ENCODE measurements at regions not wholly inside any gene's neighbourhood (a gene's known extent, or its start where the extent isn't known, plus 50 kb on each side); places are given as distances from the start of the nearest gene placed in this dataset.

DNA sequence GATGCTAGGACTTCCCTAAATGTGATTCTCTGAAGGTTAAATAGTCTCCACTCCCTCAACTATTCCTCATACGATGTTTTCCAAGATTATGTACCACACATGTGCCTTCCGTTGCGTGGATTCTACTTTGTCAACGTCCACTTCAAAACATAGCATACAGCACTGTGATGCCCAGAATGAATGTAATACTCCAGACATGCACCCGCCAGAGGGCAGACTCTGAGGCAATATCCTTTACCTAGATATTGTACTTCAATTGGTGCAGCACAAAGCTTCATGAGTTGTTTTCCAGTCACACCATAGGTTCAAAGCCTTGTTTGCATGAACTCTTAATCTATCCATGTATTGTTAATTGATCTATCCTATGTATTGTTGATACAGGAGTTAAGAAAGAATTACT, 201.0 kb upstream of the NABP1 start:
- Mint-ChIP-seq H3K9me3 (peaks cover 16% of the 10 kb centered on the region), H3K27ac (no peak overlapping the region), H3K4me3 (no peak overlapping the region), H3K4me1 (ENCODE audit: low read depth) (no peaks in the 10 kb centered on the region), H3K36me3 (ENCODE audit: low read depth) (no peaks in the 10 kb centered on the region), H3K27me3 (peaks cover 3% of the 10 kb centered on the region)
- intact Hi-C loops (cut with micrococcal nuclease): no loop called here

DNA sequence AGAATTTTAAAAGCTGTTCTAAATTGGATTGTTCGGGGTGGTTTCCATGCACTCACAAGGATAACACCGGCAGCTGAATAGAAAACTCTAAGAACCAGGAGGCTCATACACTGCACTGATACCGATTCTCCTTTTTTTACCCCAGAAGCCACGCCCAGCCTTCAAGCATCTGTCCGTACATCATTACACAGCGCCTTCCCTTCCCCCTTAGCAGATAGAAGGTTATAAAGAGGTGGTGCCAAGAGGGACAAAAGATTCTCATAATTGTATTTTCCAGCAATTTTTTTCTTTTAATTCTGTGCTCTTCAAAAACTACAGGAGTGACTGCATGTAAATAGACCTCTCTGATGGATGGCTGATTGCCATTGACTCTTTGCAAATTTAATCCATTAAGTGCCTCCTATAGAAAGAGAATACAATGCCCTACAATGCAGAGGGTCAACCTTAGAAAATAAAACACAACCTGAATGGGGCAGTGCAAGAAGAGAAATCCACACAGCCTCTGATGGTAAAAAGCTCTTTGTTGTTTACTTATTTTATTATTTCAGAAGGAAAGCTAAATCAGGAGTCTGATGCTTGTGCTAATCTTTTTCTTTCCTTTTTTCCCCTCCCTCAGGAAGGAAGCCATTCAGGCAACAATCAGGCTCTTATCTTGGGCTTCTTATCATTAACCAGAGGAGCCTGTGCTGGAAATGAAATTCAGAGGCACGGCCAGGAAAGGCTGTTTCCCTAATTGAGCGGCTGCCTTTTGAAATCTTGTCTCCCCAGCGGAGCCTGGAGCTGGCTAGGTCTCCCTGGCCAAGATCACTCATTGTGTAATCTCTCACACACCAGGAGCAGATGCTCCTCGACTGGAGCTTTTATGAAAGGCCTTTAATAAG, 198.9 kb upstream of the NABP1 start:
- no peak overlapping the region for H3K27ac Mint-ChIP-seq
- no peaks in the 10 kb centered on the region for H3K4me1 Mint-ChIP-seq (ENCODE audit: low read depth)

DNA sequence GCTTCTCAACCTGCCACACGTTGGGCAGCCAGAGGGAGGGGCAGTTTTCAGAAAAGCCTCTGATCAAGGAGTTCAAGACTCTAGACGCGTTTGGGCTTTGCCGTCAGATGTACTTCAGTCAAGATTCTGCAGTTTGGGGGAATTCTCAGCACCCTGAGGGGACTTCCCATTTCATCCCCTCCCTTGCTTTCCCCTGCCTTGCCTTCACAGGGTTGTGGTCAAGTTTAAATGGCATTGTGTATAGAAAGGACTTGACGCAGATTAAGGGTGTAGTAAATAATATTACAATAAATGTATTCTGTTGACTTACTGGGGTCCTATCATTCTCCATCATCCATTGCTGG, 198.3 kb upstream of the NABP1 start:
- peaks cover 44% of the 10 kb centered on the region for H3K9me3 Mint-ChIP-seq
- no peak overlapping the region for H3K4me3 Mint-ChIP-seq
- H3K36me3 Mint-ChIP-seq (ENCODE audit: low read depth): no peaks in the 10 kb centered on the region
- H3K4me1 Mint-ChIP-seq (ENCODE audit: low read depth): no peaks in the 10 kb centered on the region
- no peak overlapping the region for H3K27ac Mint-ChIP-seq
- intact Hi-C loops (cut with micrococcal nuclease): no loop called here
- peaks cover 2% of the 10 kb centered on the region for H3K27me3 Mint-ChIP-seq

More for the DNA sequence above, 198.9 kb upstream of the NABP1 start:
- no peak overlapping the region for H3K4me3 Mint-ChIP-seq
- intact Hi-C loops (cut with micrococcal nuclease): no loop called here
- H3K9me3 Mint-ChIP-seq: peaks cover 38% of the 10 kb centered on the region
- no peaks in the 10 kb centered on the region for H3K36me3 Mint-ChIP-seq (ENCODE audit: low read depth)
- H3K27me3 Mint-ChIP-seq: peaks cover 2% of the 10 kb centered on the region

- Mint-ChIP-seq H3K4me3 (no peak overlapping the region), H3K9me3 (peaks cover 55% of the 10 kb centered on the region), H3K27ac (no peak overlapping the region), H3K27me3 (peaks cover 2% of the 10 kb centered on the region), H3K4me1 (ENCODE audit: low read depth) (no peaks in the 10 kb centered on the region), H3K36me3 (ENCODE audit: low read depth) (no peaks in the 10 kb centered on the region)
- intact Hi-C loops (cut with micrococcal nuclease): no loop called here
These were observed 196.4 kb upstream of the NABP1 start for GRCh38 chr2:191481305-191482070.

DNA sequence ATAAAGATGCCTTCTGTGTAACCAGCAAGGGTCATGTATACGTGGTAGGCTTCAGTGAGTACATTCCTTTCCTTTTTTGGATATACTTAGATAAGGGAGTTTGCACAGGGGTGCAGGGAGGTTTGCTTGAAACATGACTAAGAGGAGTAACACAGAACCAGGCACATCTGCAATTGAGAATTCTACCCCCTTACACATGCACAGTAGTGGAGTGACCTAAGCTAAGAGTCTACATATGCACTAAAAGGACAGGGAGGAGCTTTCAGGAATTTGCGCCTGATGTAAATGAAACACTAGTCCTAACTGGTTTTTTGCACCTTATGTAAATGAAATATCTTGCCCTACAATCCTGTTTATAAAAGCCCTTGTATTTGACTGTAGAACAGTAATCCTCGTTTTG, 194.8 kb upstream of the NABP1 start:
- Mint-ChIP-seq H3K4me3 (no peak overlapping the region), H3K27ac (no peak overlapping the region), H3K9me3 (peaks cover 55% of the 10 kb centered on the region), H3K27me3 (peaks cover 2% of the 10 kb centered on the region), H3K4me1 (ENCODE audit: low read depth) (peaks cover 2% of the 10 kb centered on the region), H3K36me3 (ENCODE audit: low read depth) (no peaks in the 10 kb centered on the region)
- intact Hi-C loops (cut with micrococcal nuclease): no loop called here

DNA sequence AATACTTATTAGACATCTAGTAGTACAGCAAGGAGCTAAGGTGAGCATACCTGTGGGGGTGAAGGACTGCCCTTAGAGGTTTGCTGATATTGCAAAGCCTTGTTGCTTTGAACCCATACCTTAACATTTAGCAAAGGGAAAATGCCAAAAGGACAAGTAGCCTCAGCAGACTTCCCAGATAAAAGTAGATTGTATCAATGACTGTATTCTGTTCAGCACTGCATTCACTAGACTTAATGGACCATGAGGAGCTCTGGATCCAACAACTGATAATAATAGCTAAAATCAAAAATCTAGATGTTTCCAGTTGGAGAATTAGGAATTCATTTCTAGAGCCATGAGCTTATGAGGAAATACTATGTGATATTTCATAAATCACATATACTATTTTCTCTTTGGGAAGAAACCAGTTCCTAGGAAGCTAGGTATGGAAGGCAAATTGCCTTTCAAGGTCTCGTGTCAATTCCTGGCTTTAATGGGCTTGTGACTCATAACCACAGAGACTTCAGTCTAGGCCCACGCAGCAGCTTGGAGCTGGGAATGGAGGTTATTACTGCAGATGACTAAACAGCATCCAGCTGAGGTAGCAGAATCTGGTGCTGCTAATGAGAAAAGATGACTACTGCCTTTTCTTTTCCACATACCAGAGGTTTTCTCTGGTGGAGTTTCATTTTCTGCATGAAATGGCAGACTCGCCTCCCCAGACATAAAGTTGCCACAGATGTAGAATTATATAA, 191.2 kb upstream of the NABP1 start:
- H3K4me1 Mint-ChIP-seq (ENCODE audit: low read depth): peaks cover 7% of the 10 kb centered on the region
- no peaks in the 10 kb centered on the region for H3K27me3 Mint-ChIP-seq
- H3K36me3 Mint-ChIP-seq (ENCODE audit: low read depth): no peaks in the 10 kb centered on the region
- no peak overlapping the region for H3K27ac Mint-ChIP-seq
- intact Hi-C loops (cut with micrococcal nuclease): no loop called here
- H3K9me3 Mint-ChIP-seq: peaks cover 40% of the 10 kb centered on the region
- no peak overlapping the region for H3K4me3 Mint-ChIP-seq

GRCh38 chr2:191488135-191488534, 189.8 kb upstream of the NABP1 start:
- Mint-ChIP-seq H3K4me3 (no peak overlapping the region), H3K4me1 (ENCODE audit: low read depth) (peaks cover 7% of the 10 kb centered on the region), H3K27me3 (no peaks in the 10 kb centered on the region), H3K9me3 (peaks cover 26% of the 10 kb centered on the region), H3K36me3 (ENCODE audit: low read depth) (no peaks in the 10 kb centered on the region), H3K27ac (no peak overlapping the region)
- intact Hi-C loops (cut with micrococcal nuclease): no loop called here

DNA sequence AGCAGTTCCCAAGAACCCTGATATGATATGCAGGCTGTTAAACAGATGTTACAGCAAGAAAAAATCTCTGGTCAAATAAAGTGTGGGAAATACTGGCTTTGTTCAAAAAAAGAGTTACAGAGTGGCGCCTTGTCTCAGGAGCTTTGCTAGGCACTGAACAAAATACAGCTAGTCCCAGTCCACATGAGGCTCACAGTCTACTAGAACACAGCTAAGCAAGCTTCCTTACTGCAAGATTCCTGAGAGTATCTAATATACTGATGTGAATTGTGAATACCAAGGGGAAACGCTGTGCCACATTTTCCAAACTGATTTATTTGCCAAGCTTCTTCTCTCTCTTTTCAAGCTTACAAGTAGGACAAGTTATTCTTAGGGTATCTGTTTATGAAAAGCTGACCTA, 188.8 kb upstream of the NABP1 start:
- intact Hi-C loops (cut with micrococcal nuclease): no loop called here
- Mint-ChIP-seq H3K27ac (no peak overlapping the region), H3K27me3 (no peaks in the 10 kb centered on the region), H3K36me3 (ENCODE audit: low read depth) (no peaks in the 10 kb centered on the region), H3K4me3 (no peak overlapping the region), H3K4me1 (ENCODE audit: low read depth) (peaks cover 7% of the 10 kb centered on the region), H3K9me3 (peaks cover 16% of the 10 kb centered on the region)

GRCh38 chr2:191496838-191497237, 181.1 kb upstream of the NABP1 start:
- H3K27me3 Mint-ChIP-seq: no peaks in the 10 kb centered on the region
- intact Hi-C loops (cut with micrococcal nuclease): no loop called here
- no peak overlapping the region for H3K4me3 Mint-ChIP-seq
- no peaks in the 10 kb centered on the region for H3K36me3 Mint-ChIP-seq (ENCODE audit: low read depth)
- H3K9me3 Mint-ChIP-seq: no peaks in the 10 kb centered on the region
- no peaks in the 10 kb centered on the region for H3K4me1 Mint-ChIP-seq (ENCODE audit: low read depth)
- H3K27ac Mint-ChIP-seq: no peak overlapping the region

DNA sequence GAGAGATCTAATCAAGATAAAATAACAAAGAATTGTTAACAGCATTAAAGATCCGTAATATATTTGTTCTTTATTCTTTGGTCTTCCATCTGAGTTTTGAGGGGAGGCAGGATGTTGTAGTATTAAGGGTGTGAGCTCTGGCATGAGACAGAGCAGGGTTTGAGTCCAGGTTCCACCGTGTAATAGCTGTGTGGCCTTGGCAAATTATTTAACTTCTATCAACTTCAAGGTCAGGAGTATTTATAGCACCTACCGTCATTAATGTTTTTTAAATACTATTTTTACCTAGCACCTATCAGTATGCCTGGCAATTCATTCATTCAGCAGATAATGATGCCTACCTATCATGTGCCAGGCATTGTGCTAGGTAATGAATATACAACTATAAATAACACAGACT, 180.1 kb upstream of the NABP1 start:
- H3K9me3 Mint-ChIP-seq: no peaks in the 10 kb centered on the region
- H3K4me3 Mint-ChIP-seq: no peak overlapping the region
- H3K27ac Mint-ChIP-seq: no peak overlapping the region
- H3K36me3 Mint-ChIP-seq (ENCODE audit: low read depth): no peaks in the 10 kb centered on the region
- no peaks in the 10 kb centered on the region for H3K27me3 Mint-ChIP-seq
- no peaks in the 10 kb centered on the region for H3K4me1 Mint-ChIP-seq (ENCODE audit: low read depth)
- intact Hi-C loops (cut with micrococcal nuclease): no loop called here

DNA sequence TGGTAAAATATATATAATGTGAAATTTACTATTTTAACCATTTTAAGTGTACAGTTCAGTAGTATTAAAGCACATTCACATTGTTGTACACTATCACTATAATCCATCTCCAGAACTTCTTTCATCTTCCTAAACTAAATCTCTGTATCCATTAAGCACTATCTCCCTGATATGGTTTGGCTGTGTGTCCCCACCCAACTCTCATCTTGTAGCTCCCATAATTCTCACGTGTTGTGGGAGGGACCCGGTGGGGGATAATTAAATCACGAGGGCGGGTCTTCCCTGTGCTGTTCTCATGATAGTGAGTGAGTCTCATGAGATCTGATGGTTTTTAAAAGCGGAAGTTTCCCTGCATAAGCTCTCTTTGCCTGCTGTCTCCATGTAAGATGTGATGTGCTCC, 178.9 kb upstream of the NABP1 start:
- H3K9me3 Mint-ChIP-seq: no peaks in the 10 kb centered on the region
- no peaks in the 10 kb centered on the region for H3K27me3 Mint-ChIP-seq
- no peaks in the 10 kb centered on the region for H3K4me1 Mint-ChIP-seq (ENCODE audit: low read depth)
- no peak overlapping the region for H3K27ac Mint-ChIP-seq
- no peaks in the 10 kb centered on the region for H3K36me3 Mint-ChIP-seq (ENCODE audit: low read depth)
- no peak overlapping the region for H3K4me3 Mint-ChIP-seq
- intact Hi-C loops (cut with micrococcal nuclease): no loop called here

DNA sequence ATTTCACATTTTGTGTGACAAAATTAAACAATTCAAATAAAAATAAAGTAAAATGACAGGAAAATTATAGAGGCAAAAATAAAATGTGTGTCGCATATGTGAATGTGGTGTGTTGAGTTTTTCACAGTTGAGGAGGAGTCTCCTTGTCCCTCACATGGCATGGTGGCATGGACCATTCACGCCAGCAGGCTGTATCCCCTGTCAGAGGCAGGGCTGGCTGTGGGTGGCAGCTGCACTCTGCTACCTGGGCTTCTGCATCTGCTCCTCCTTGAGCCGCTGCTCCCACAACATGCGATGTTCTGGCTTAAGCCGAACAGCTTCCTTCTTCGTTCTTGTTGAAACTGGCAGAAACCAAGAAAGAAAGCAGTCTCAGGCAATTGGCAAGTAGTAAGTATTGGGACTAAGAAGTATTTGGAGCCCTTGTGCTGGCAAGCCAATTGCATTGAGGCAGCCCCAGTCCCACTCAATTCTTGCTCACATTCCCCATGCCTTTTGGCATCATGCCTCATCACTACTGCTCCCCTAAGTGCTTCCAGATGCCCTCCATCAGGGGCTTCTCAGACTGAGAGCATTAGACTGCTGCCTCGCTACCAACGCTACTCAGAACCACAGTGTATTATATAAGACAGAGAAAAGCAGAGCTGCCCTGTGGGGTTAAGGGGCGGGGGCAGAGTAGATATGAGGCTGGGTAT, 177.9 kb upstream of the NABP1 start:
- Mint-ChIP-seq H3K36me3 (ENCODE audit: low read depth) (no peaks in the 10 kb centered on the region), H3K27ac (no peak overlapping the region), H3K4me1 (ENCODE audit: low read depth) (no peaks in the 10 kb centered on the region), H3K4me3 (no peak overlapping the region), H3K27me3 (no peaks in the 10 kb centered on the region), H3K9me3 (no peaks in the 10 kb centered on the region)
- intact Hi-C loops (cut with micrococcal nuclease): loop anchor here (5.0 to 10.0 kb wide), 2 partner anchors 268 to 715 kb away; no protein-coding TSS in a partner anchor

GRCh38 chr2:191500566-191500883, 177.4 kb upstream of the NABP1 start:
- Mint-ChIP-seq H3K9me3 (no peaks in the 10 kb centered on the region), H3K4me1 (ENCODE audit: low read depth) (no peaks in the 10 kb centered on the region), H3K36me3 (ENCODE audit: low read depth) (no peaks in the 10 kb centered on the region), H3K27ac (no peak overlapping the region), H3K27me3 (no peaks in the 10 kb centered on the region), H3K4me3 (no peak overlapping the region)
- intact Hi-C loops (cut with micrococcal nuclease): loop anchor here (5.0 to 10.0 kb wide), 2 partner anchors 268 to 716 kb away; no protein-coding TSS in a partner anchor

All from dendritic cell treated with granulocyte-macrophage colony-stimulating factor and Interleukin-4, amounts not matched to agents 40 ng/mL and 50 ng/mL, for 4 days (primary cell).